ENCODE measurements at regions not wholly inside any gene's neighbourhood (a gene's known extent, or its start where the extent isn't known, plus 50 kb on each side); places are given as distances from the start of the nearest gene placed in this dataset.

- Histone ChIP-seq H3K9me3 (no peaks in the 10 kb centered on the region), H3K4me3 (no peak overlapping the region), H3K27me3 (no peaks in the 10 kb centered on the region), H3K27ac (no peak overlapping the region), H3K36me3 (no peaks in the 10 kb centered on the region), H3K4me1 (peaks cover 0 to 14% (median 0%) of the 10 kb centered on the region in 4 donors)
- DNase-seq (ENCODE audit: low spot score in 2 of 2): no peak
- 66 to 76% methylated on average over 5 of the region's 5 CpGs for WGBS, 2 donors
- no peak for TF ChIP-seq EP300 (IDR thresholded peaks at IDR 0.05)
- TF ChIP-seq POLR2A (IDR thresholded peaks at IDR 0.05): no peak
- no peak for TF ChIP-seq CTCF (IDR thresholded peaks at IDR 0.05)
Observed at GRCh38 chr2:120515759-120516678, 170.1 kb downstream of the INHBB start.

- TF ChIP-seq EP300 (IDR thresholded peaks at IDR 0.05) (no peak), CTCF (IDR thresholded peaks at IDR 0.05) (no peak), POLR2A (IDR thresholded peaks at IDR 0.05) (no peak)
- H3K36me3 ChIP-seq: no peaks in the 10 kb centered on the region
- H3K27ac ChIP-seq: no peak overlapping the region
- H3K27me3 ChIP-seq: peaks cover 0 to 5% of the 10 kb centered on the region in 2 donors
- H3K9me3 ChIP-seq: no peaks in the 10 kb centered on the region
- no peak overlapping the region for H3K4me3 ChIP-seq
- WGBS, 2 donors: 46 to 55% methylated on average over 6 of the region's 6 CpGs
- no peak for DNase-seq (ENCODE audit: low spot score in 2 of 2)
- peaks cover 0 to 10% (median 0%) of the 10 kb centered on the region in 4 donors for H3K4me1 ChIP-seq
Observed at GRCh38 chr2:120516679-120517314, 170.9 kb downstream of the INHBB start.

- Histone ChIP-seq H3K36me3 (no peaks in the 10 kb centered on the region), H3K4me1 (peaks cover 0 to 10% (median 0%) of the 10 kb centered on the region in 4 donors), H3K27ac (no peak overlapping the region), H3K9me3 (no peaks in the 10 kb centered on the region), H3K4me3 (no peak overlapping the region), H3K27me3 (peaks cover 0 to 13% of the 10 kb centered on the region in 2 donors)
- 71 to 74% methylated on average over 7 of the region's 7 CpGs for WGBS, 2 donors
- no peak for DNase-seq (ENCODE audit: low spot score in 2 of 2)
- TF ChIP-seq CTCF (IDR thresholded peaks at IDR 0.05) (no peak), POLR2A (IDR thresholded peaks at IDR 0.05) (no peak), EP300 (IDR thresholded peaks at IDR 0.05) (no peak)
Observed at GRCh38 chr2:120517751-120518469, 172.0 kb downstream of the INHBB start.

- Histone ChIP-seq H3K9me3 (no peaks in the 10 kb centered on the region), H3K27ac (no peak overlapping the region), H3K27me3 (peaks cover 0 to 21% of the 10 kb centered on the region in 2 donors), H3K4me1 (peaks cover 0 to 10% (median 0%) of the 10 kb centered on the region in 4 donors), H3K36me3 (no peaks in the 10 kb centered on the region), H3K4me3 (no peak overlapping the region)
- 98% methylated on average over 5 of the region's 5 CpGs for WGBS, 2 donors
- no peak for DNase-seq (ENCODE audit: low spot score in 2 of 2)
- TF ChIP-seq EP300 (IDR thresholded peaks at IDR 0.05) (no peak), POLR2A (IDR thresholded peaks at IDR 0.05) (no peak), CTCF (IDR thresholded peaks at IDR 0.05) (no peak)
Observed at GRCh38 chr2:120518819-120519218, 172.9 kb downstream of the INHBB start.
